Liver (tissue), 8 donors: ENCODE measurements at regions not wholly inside any gene's neighbourhood (a gene's known extent, or its start where the extent isn't known, plus 50 kb on each side); places are given as distances from the start of the nearest gene placed in this dataset.

ENCODE experiments used
- DNase-seq: peaks from one replicate; pipeline ENCODE4 v3.0.0-alpha.2; 2017; ENCODE audit warnings: low spot score
- H3K27ac ChIP-seq, 2 donors: one replicate each; pipeline ENCODE4 v1.7.0; 2013; ENCODE audit warnings: inconsistent platforms in 2 of 2, low read length in 2 of 2, control low read depth in 1 of 2, low read depth in 1 of 2, mild to moderate bottlenecking in 1 of 2
- H3K27me3 ChIP-seq, 4 donors: one replicate each; pipeline versions ENCODE4 v1.6.1 to v1.7.0; 2013; ENCODE audit warnings: low read length in 3 of 4, inconsistent platforms in 1 of 4, mild to moderate bottlenecking in 1 of 4, moderate library complexity in 1 of 4; ENCODE audit not compliant: control insufficient read depth in 4 of 4, insufficient read depth in 4 of 4
- H3K36me3 ChIP-seq, 4 donors: one replicate each; pipeline versions ENCODE4 v1.6.1 to v1.7.0; 2013; ENCODE audit warnings: low read length in 3 of 4, mild to moderate bottlenecking in 3 of 4, low read depth in 1 of 4, moderate library complexity in 1 of 4; ENCODE audit not compliant: control insufficient read depth in 4 of 4, insufficient read depth in 3 of 4
- H3K4me1 ChIP-seq, 4 donors: one replicate each; pipeline versions ENCODE4 v1.6.1 to v1.7.0; 2013; ENCODE audit warnings: low read length in 3 of 4, mild to moderate bottlenecking in 3 of 4, moderate library complexity in 1 of 4; ENCODE audit not compliant: control insufficient read depth in 4 of 4, insufficient read depth in 4 of 4
- H3K4me3 ChIP-seq, 3 donors: one replicate each; pipeline versions ENCODE4 v1.6.1 to v1.7.0; 2013; ENCODE audit warnings: low read length in 3 of 3, control low read depth in 1 of 3, low read depth in 1 of 3, mild to moderate bottlenecking in 1 of 3
- H3K9ac ChIP-seq, 2 donors: one replicate each; pipeline ENCODE4 v1.7.0; 2013; ENCODE audit warnings: low read length in 2 of 2, mild to moderate bottlenecking in 2 of 2, moderate library complexity in 2 of 2, control low read depth in 1 of 2, low read depth in 1 of 2
- H3K9me3 ChIP-seq, 4 donors: one replicate each; pipeline versions ENCODE4 v1.6.1 to v1.7.0; 2013; ENCODE audit warnings: low read length in 3 of 4; ENCODE audit not compliant: control insufficient read depth in 4 of 4
- ATF3 ChIP-seq: IDR thresholded peaks from 2 replicates; pipeline ENCODE4 v1.6.1; 2016; ENCODE audit warnings: antibody characterized with exemption
- EGR1 ChIP-seq, 2 donors: IDR thresholded peaks; 2 replicates each; pipeline ENCODE4 v1.6.1; 2016 to 2018; ENCODE audit warnings: antibody characterized with exemption in 2 of 2, low read depth in 2 of 2
- FOXA1 ChIP-seq: IDR thresholded peaks from 2 replicates; pipeline ENCODE4 v1.6.1; 2016; ENCODE audit warnings: antibody characterized with exemption
- FOXA2 ChIP-seq: IDR thresholded peaks from 2 replicates; pipeline ENCODE4 v1.6.1; 2016; ENCODE audit warnings: antibody characterized with exemption
- GABPA ChIP-seq, 2 donors: IDR thresholded peaks in 1 of 2; conservative IDR thresholded peaks in 1 of 2; 2 replicates each; pipeline ENCODE4 v1.6.1; 2016; ENCODE audit warnings: antibody characterized with exemption in 2 of 2, mild to moderate bottlenecking in 1 of 2, moderate library complexity in 1 of 2
- HNF4A ChIP-seq, 2 donors: conservative IDR thresholded peaks; 2 replicates each; pipeline ENCODE4 v1.6.1; 2016; ENCODE audit warnings: antibody characterized with exemption in 2 of 2, mild to moderate bottlenecking in 2 of 2
- HNF4G ChIP-seq: IDR thresholded peaks from 2 replicates; pipeline ENCODE4 v1.6.1; 2016; ENCODE audit warnings: antibody characterized with exemption
- JUND ChIP-seq, 2 donors: IDR thresholded peaks; 2 replicates each; pipeline ENCODE4 v1.6.1; 2016; ENCODE audit warnings: antibody characterized with exemption in 2 of 2
- NR2F2 ChIP-seq: IDR thresholded peaks from 2 replicates; pipeline ENCODE4 v1.6.1; 2016; ENCODE audit warnings: antibody characterized with exemption
- RAD21 ChIP-seq, 2 donors: IDR thresholded peaks; 2 replicates each; pipeline ENCODE4 v1.6.1; 2016; ENCODE audit warnings: antibody characterized with exemption in 2 of 2, mild to moderate bottlenecking in 2 of 2
- REST ChIP-seq: IDR thresholded peaks from 2 replicates; pipeline ENCODE4 v1.6.1; 2016; ENCODE audit warnings: antibody characterized with exemption, mild to moderate bottlenecking
- RXRA ChIP-seq, 2 donors: IDR thresholded peaks; 2 replicates each; pipeline ENCODE4 v1.6.1; 2017 to 2018; ENCODE audit warnings: antibody characterized with exemption in 2 of 2, mild to moderate bottlenecking in 1 of 2
- TAF1 ChIP-seq: conservative IDR thresholded peaks from 2 replicates; pipeline ENCODE4 v1.6.1; 2016; ENCODE audit warnings: antibody characterized with exemption, mild to moderate bottlenecking
- YY1 ChIP-seq: IDR thresholded peaks from 2 replicates; pipeline ENCODE4 v1.6.1; 2016; ENCODE audit warnings: antibody characterized with exemption, mild to moderate bottlenecking
- ZBTB33 ChIP-seq: IDR thresholded peaks from 2 replicates; pipeline ENCODE4 v1.6.1; 2016; ENCODE audit warnings: antibody characterized with exemption
- WGBS: extraction: QIAGEN DNeasy Blood & Tissue Kit; methylation state at CpG from one replicate; pipeline ENCODE4 v1.1.7; 2013; 5-methylcytosine and 5-hydroxymethylcytosine counted together
- TF ChIP-seq, protein P1 (sequence below): fragments of 150-350 bp; IDR thresholded peaks from 2 replicates; pipeline ENCODE4 v1.5.1; 2017; ENCODE audit warnings: improper control_type of control experiment, low read depth, low read length; ENCODE audit not compliant: missing input control
- TF ChIP-seq, protein P2 (sequence below): IDR thresholded peaks from 2 replicates; pipeline ENCODE4 v1.6.1; 2016; ENCODE audit warnings: antibody characterized with exemption
- donor health status: healthy.
- donor health status: healthy.
- donor health status: healthy.
- donor health status: healthy.
- donor health status: healthy.

GRCh38 chr14:83520837-83521236 is 1987.2 kb upstream of the SEL1L start:
- H3K9ac ChIP-seq: no peak overlapping the region
- DNase-seq: no peak
- 73% methylated on average over 3 of the region's 3 CpGs for WGBS
- no peaks in the 10 kb centered on the region for H3K4me1 ChIP-seq
- no peak for TF ChIP-seq RXRA (IDR thresholded peaks at IDR 0.05)
- no peak for TF ChIP-seq TAF1
- TF ChIP-seq RAD21 (IDR thresholded peaks at IDR 0.05): no peak
- TF ChIP-seq, protein P1, sequence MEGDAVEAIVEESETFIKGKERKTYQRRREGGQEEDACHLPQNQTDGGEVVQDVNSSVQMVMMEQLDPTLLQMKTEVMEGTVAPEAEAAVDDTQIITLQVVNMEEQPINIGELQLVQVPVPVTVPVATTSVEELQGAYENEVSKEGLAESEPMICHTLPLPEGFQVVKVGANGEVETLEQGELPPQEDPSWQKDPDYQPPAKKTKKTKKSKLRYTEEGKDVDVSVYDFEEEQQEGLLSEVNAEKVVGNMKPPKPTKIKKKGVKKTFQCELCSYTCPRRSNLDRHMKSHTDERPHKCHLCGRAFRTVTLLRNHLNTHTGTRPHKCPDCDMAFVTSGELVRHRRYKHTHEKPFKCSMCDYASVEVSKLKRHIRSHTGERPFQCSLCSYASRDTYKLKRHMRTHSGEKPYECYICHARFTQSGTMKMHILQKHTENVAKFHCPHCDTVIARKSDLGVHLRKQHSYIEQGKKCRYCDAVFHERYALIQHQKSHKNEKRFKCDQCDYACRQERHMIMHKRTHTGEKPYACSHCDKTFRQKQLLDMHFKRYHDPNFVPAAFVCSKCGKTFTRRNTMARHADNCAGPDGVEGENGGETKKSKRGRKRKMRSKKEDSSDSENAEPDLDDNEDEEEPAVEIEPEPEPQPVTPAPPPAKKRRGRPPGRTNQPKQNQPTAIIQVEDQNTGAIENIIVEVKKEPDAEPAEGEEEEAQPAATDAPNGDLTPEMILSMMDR: no peak
- TF ChIP-seq FOXA1: no peak
- TF ChIP-seq YY1: no peak
- TF ChIP-seq GABPA (IDR thresholded peaks at IDR 0.05 in 1 of 2, conservative IDR thresholded peaks at IDR 0.05 in 1 of 2): no peak
- no peak for TF ChIP-seq JUND (IDR thresholded peaks at IDR 0.05)
- TF ChIP-seq HNF4A (conservative IDR thresholded peaks at IDR 0.05): no peak
- no peak for TF ChIP-seq HNF4G
- no peak for TF ChIP-seq ATF3
- TF ChIP-seq, protein P2, sequence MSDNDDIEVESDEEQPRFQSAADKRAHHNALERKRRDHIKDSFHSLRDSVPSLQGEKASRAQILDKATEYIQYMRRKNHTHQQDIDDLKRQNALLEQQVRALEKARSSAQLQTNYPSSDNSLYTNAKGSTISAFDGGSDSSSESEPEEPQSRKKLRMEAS: no peak
- no peak for TF ChIP-seq REST
- TF ChIP-seq FOXA2: no peak
- no peak for TF ChIP-seq ZBTB33
- TF ChIP-seq NR2F2: no peak
- H3K9me3 ChIP-seq: no peaks in the 10 kb centered on the region
- no peaks in the 10 kb centered on the region for H3K36me3 ChIP-seq
- no peaks in the 10 kb centered on the region for H3K27me3 ChIP-seq
- H3K4me3 ChIP-seq: no peak overlapping the region
- H3K27ac ChIP-seq: no peak overlapping the region

- Histone ChIP-seq H3K27ac (no peak overlapping the region), H3K4me3 (no peak overlapping the region), H3K9me3 (no peaks in the 10 kb centered on the region), H3K27me3 (no peaks in the 10 kb centered on the region), H3K4me1 (no peaks in the 10 kb centered on the region), H3K36me3 (no peaks in the 10 kb centered on the region), H3K9ac (no peak overlapping the region)
- no peak for DNase-seq
- TF ChIP-seq, protein P1: no peak
- TF ChIP-seq EGR1 (IDR thresholded peaks at IDR 0.05; ENCODE audit: low read depth in 2 of 2) (no peak), YY1 (no peak), ATF3 (no peak), HNF4A (conservative IDR thresholded peaks at IDR 0.05) (no peak)
- 85% methylated on average over 2 of the region's 2 CpGs for WGBS
Observed at GRCh38 chr14:83529531-83529930, 1995.9 kb upstream of the SEL1L start.
